Esophagus muscularis mucosa (tissue), 4 donors: ENCODE measurements at regions not wholly inside any gene's neighbourhood (a gene's known extent, or its start where the extent isn't known, plus 50 kb on each side); places are given as distances from the start of the nearest gene placed in this dataset.

Source experiments
- EP300 ChIP-seq: sonication (generic); formaldehyde crosslinking; IDR thresholded peaks from one replicate; pipeline ENCODE4 v1.6.1; 2017; ENCODE audit warnings: antibody characterized with exemption
- POLR2A ChIP-seq: fragments of 450-650 bp; IDR thresholded peaks from one replicate; pipeline ENCODE4 v1.6.1; 2017; ENCODE audit warnings: antibody characterized with exemption, moderate library complexity, mild to moderate bottlenecking, low read depth
- POLR2AphosphoS5 ChIP-seq, 2 donors: sonication (generic); formaldehyde crosslinking; IDR thresholded peaks; one replicate each; pipeline ENCODE4 v1.6.1; 2017; ENCODE audit warnings: antibody characterized with exemption in 2 of 2
- TF ChIP-seq, protein P1 (sequence below), 3 experiments: fragments of 200-600 bp in 2 of 3; fragments of 450-650 bp in 1 of 3; sonication (generic) in 2 of 3; IDR thresholded peaks; one replicate each; pipeline ENCODE4 v1.5.1; 2017 to 2019; ENCODE audit warnings: antibody characterized with exemption in 3 of 3, mild to moderate bottlenecking in 2 of 3, moderate library complexity in 1 of 3

DNA sequence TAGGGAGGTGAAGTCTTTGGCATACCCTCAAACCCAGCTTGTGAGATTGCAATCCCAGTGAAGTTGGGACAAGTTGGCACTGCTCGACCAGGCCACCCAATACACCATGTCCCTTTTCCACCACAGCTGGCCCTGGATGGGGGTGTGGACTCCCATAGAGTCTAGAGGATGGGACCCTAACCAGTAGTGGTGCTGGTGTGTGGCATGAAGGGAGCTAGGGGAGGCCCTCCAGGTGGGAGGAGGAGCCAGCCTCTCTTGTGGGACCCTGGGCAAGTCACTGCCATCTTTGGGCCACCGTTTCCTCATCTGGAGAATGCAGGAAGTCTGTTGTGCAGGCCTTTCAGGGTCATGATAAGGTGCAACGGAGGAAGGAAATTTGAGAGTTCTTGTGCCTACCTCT is 1854.9 kb downstream of the TP53TG3F start:
- no peak for TF ChIP-seq POLR2A
- TF ChIP-seq, protein P1, sequence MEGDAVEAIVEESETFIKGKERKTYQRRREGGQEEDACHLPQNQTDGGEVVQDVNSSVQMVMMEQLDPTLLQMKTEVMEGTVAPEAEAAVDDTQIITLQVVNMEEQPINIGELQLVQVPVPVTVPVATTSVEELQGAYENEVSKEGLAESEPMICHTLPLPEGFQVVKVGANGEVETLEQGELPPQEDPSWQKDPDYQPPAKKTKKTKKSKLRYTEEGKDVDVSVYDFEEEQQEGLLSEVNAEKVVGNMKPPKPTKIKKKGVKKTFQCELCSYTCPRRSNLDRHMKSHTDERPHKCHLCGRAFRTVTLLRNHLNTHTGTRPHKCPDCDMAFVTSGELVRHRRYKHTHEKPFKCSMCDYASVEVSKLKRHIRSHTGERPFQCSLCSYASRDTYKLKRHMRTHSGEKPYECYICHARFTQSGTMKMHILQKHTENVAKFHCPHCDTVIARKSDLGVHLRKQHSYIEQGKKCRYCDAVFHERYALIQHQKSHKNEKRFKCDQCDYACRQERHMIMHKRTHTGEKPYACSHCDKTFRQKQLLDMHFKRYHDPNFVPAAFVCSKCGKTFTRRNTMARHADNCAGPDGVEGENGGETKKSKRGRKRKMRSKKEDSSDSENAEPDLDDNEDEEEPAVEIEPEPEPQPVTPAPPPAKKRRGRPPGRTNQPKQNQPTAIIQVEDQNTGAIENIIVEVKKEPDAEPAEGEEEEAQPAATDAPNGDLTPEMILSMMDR (IDR thresholded peaks at IDR 0.05), result no peak
- no peak for TF ChIP-seq EP300
- TF ChIP-seq POLR2AphosphoS5 (IDR thresholded peaks at IDR 0.05), result no peak
